CD4-positive, alpha-beta T cell treated with Interleukin-1 beta for 1 hour (primary cell): ENCODE measurements at regions not wholly inside any gene's neighbourhood (a gene's known extent, or its start where the extent isn't known, plus 50 kb on each side); places are given as distances from the start of the nearest gene placed in this dataset.

Experiments
- DNase-seq, 2 donors: peaks; one replicate each; pipeline ENCODE4 v3.0.0-alpha.2; 2020 to 2022

DNA sequence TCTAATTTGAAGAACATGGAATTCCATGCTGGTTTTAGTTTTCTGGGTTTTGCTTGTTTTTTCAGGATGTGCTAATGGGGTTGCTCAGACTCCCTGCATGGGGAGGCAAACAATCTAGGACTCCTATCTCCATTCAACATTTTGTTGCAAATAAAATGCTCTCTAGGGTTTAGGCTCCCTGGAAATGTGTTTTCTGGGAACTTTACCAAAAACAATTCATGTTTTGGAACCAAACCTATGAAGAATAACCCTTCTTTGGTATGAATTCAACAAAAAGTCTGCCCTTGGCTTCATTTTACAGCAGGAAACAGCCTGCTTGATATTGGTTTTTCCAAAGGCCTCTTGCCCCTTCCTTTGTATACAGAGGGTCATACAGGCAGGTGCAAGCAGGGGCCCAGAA is 217.7 kb downstream of the FOXA2 start:
- DNase-seq: no peak

DNA sequence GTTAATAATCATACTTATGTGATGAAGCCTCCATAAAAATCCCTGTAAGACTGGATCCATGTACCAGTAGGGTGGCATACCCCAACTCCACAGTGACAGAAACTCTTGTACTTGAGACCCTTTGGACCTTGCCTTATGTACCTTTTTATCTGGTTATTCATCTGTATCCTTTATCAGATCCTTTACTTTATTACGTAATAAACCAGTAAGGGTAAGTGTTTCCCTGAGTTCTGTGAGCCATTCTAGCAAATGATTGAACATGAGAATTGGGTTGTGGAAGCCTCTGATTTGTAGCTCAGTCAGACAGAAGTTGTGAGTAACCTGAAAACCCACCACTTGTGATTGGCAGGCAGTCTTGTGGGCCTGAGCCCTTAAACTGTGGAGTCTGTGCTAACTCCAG is 229.7 kb downstream of the FOXA2 start:
- DNase-seq: no peak

- DNase-seq: no peak
These were observed 230.8 kb downstream of the FOXA2 start for GRCh38 chr20:22353586-22353985.

DNA sequence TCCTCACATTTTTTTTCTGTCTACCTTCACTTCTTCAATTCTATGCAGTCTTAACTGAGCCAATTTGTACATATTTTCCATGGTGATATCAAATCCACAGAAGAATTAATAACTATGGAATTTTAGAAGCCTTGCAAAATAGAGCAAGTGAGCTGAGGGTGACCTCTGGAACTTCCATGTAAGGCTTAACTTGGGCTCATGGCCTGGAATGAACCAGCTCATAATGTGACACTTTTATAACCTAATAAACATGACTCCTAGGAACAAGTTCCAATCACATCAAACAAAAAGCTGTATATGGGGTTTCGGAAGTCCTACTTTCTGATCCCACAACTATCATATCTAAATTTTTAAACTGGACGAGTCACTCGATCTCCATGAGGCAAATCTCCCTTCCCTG is 232.4 kb downstream of the FOXA2 start:
- no peak for DNase-seq

GRCh38 chr20:22350624-22351023 is 233.7 kb downstream of the FOXA2 start:
- no peak for DNase-seq

GRCh38 chr20:22348010-22348409 is 236.4 kb downstream of the FOXA2 start:
- no peak for DNase-seq

DNA sequence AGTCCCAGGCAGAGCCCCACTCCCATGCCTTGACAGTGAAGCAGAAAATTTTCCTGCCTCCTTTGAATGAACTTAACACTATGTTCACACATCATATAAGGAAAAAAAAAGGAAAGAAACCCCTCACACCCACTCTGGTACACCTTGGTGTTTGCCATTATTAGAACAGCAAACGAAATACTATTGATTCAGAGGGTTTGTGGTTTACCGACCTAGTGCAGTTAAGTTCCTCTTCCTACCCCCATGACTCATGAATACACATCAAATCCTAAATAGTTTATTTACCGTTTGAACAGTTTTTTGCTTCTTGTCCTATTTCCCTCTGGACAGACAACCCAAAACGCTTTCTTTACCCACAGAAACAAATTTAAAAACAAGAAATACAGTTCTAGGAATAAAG is 237.7 kb downstream of the FOXA2 start:
- DNase-seq: no peak

DNA sequence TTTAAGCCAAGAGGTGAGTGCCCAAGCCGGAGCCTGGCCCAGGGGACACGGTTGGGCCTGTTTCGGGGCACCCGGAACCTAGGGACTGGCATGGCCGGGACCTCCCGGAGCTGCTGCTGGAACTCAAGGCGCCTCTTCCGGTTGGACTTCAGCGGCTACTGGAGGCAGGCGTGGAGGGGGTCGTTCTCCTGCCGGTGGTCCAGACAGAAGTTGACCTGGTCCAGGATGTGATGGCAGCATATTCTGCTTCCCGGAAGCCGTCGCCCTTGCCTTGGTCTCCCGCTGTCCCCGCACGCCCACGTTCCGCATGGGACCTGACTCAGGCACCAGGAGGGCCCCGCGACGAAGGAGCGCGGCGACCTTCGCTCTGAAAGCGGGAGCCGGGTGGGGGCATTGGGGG is 240.8 kb downstream of the FOXA2 start:
- no peak for DNase-seq

- DNase-seq: no peak
These were observed 242.0 kb downstream of the FOXA2 start for GRCh38 chr20:22342410-22342809.

DNA sequence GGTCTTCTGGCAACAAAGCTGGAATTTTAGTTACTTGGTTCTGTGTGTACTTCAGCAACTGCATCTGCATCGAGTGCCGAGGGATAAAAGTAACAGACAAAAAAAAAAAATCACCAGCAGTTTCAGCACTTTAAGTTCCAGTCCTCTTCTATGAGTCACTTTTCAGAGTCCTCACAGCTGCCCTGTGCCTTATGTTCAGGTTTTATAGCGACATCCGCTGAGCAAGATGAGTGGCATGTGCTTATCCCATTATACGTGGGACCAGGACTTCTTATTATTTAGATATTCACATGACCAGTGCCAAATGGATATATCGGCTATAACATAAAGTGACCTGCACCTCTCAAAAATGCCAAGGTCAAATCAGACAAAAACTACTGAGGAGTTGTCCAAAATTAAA is 242.9 kb downstream of the FOXA2 start:
- DNase-seq: no peak

DNA sequence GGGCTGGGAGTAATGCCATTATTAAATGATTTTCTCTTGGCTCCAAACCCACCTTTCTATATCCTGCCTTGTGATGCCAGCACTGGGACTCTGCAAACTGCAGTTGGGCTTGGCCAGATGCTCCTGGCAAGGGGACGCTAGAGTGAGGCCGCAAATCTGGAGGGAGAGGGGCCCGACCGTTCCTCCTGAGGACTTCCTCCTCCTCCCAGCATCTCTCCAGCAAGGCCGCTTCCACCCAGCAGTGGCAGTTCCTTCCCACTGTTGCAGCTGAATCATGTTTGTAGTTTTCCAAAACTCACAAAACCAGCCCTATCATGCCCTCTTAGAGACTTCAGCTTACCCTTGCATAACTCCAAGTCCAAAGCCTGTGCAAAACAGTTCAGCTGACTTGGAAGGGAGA is 244.4 kb downstream of the FOXA2 start:
- DNase-seq: no peak

DNA sequence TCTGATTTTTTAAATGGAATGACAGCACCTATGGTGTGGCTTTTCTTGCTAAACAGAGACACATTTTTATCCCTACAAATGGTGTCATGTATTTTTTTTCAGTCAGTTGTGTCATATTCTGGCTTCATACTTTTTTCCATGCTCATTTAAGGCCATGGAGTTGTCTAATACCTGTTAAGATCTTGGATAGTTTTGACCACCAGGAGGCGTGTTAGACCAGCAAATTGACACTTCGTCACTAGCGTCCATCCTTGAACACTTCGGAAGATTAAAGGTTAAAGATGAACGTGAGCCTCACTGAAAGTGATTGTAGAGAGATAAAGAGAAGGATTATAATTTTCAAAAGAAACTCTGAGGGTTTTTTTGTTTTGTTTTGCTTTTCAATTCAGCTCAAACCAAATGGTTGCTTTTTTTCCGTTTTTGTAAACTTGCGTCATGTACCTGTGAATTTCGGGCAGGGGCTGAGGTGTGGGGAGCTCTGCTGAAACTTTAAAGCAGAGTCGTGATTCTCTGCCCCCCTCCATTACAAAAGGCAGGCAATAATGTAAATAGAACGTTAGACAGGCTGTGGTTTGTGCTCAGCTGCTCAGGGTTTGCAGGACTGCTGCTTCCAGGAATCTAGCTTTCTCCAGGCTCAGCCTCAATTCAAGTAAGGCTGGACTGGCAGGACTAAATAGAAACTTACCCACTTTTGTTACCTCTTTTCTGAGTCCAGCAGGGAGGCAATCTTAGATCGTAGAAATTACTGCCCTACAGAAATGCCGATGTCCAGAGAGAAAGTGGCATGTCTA is 245.1 kb downstream of the FOXA2 start:
- peak in 1 of 2 donors; percentile 14 for DNase-seq

- DNase-seq: no peak
These were observed 246.1 kb downstream of the FOXA2 start for GRCh38 chr20:22338140-22338708.

- DNase-seq: no peak
These were observed 249.2 kb downstream of the FOXA2 start for GRCh38 chr20:22335210-22335609.

GRCh38 chr20:22333885-22334545 is 250.4 kb downstream of the FOXA2 start:
- DNase-seq: peak; percentile 5 to 18

DNA sequence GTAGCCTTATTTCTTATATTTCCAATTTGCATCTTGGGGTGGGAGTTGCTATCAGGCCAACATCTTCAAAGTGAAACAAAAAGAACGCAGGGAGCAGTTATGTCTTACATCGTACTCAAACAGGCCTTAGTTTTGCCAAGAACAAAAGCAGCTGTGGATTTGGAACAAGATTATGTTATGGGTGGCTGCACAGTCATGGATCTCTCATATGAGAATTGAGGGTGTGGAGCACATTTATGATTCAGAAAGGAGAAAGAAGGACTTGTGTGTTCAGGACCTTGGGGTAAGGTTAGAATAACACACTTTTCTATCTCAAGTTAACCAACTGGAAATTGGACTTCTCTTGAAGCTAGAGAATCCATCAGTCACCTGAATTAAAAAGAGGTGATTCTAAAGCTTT is 259.9 kb downstream of the FOXA2 start:
- DNase-seq: no peak

GRCh38 chr20:22322513-22322912 is 261.9 kb downstream of the FOXA2 start:
- no peak for DNase-seq

- no peak for DNase-seq
These were observed 263.2 kb downstream of the FOXA2 start for GRCh38 chr20:22321191-22321590.

GRCh38 chr20:22320245-22320915 is 264.0 kb downstream of the FOXA2 start:
- DNase-seq: no peak

DNA sequence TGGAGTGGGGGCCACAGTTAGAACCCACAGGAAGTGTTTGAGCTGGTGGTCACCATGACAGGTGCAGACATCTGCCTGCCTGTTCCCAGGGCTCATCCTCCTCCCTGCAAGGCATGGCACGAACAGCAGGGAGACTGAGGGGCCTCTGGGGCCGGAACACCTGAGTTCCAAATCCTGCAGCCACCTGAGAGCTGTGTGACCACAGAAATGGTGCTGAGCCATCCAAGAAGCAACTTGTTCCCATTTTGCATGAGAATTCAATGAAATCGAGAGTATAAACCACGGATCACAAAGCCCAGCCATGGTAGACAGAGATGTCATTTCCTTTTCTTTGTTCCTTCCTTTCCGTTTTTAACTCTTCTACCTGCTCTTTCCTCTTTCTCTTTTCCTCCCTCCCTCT is 268.6 kb downstream of the FOXA2 start:
- no peak for DNase-seq

GRCh38 chr20:22315073-22315472 is 269.3 kb downstream of the FOXA2 start:
- no peak for DNase-seq

DNA sequence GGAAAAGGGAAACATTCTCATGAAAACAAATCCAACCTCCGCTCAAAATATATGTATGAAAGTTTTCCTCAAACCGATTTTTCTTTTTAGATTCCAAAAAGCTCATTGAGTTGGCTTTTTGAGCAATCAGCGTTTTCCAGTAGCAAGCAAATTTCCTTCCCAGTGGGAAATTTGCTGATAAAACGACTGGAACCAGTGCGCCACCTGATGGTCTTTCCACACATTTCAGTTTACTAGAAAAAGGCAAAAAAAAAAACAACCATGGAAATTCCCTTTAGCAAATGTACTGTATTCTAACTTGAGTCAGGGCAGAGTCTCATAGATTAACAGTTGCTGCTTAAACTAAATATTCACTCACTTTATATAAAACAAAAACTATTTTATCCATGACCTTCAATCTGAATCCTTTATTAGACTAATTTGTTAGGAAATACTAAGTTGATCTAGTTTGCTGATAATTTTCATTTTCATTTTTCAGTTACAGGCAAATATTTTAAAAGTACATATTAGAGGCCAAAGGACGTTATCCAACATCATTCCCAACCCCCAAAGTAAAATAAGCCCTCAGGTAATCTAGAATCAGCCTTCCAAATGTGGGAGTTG is 271.5 kb downstream of the FOXA2 start:
- DNase-seq: no peak

- DNase-seq: no peak
These were observed 275.4 kb downstream of the FOXA2 start for GRCh38 chr20:22308934-22309333.
